ENCODE measurements at regions not wholly inside any gene's neighbourhood (a gene's known extent, or its start where the extent isn't known, plus 50 kb on each side); places are given as distances from the start of the nearest gene placed in this dataset.

- TF ChIP-seq TSHZ2 (CRISPR knock-in tag; IDR thresholded peaks at IDR 0.05), result no peak
- TF ChIP-seq CSRNP3 (CRISPR knock-in tag; IDR thresholded peaks at IDR 0.05), result no peak
- no peak for TF ChIP-seq ARNTL (CRISPR knock-in tag; IDR thresholded peaks at IDR 0.05; ENCODE audit: borderline replicate concordance, low read depth)
- no peak for TF ChIP-seq ESRRG (CRISPR knock-in tag; IDR thresholded peaks at IDR 0.05)
- no peak for TF ChIP-seq OSR1 (CRISPR knock-in tag; IDR thresholded peaks at IDR 0.05)
Measured at GRCh38 chr12:84313323-84313675, 599.3 kb downstream of the SLC6A15 start (continued).

- no peak for TF ChIP-seq ZFP30 (CRISPR knock-in tag; IDR thresholded peaks at IDR 0.05)
- TF ChIP-seq ZNF565 (CRISPR knock-in tag; conservative IDR thresholded peaks at IDR 0.05; ENCODE audit: low read depth), result no peak
- no peak for TF ChIP-seq RARB (CRISPR knock-in tag; IDR thresholded peaks at IDR 0.05)
- no peak for TF ChIP-seq POU6F1 (CRISPR knock-in tag; IDR thresholded peaks at IDR 0.05; ENCODE audit: borderline replicate concordance, low read depth)
- TF ChIP-seq ZNF8 (CRISPR knock-in tag; IDR thresholded peaks at IDR 0.05), result no peak
- no peak for TF ChIP-seq ZC3H10 (CRISPR knock-in tag; IDR thresholded peaks at IDR 0.05)
- TF ChIP-seq ZNF70 (CRISPR knock-in tag; IDR thresholded peaks at IDR 0.05), result no peak
- no peak for TF ChIP-seq ZFP3 (CRISPR knock-in tag; IDR thresholded peaks at IDR 0.05)
- no peak for TF ChIP-seq CREB5 (CRISPR knock-in tag; IDR thresholded peaks at IDR 0.05; ENCODE audit: low read depth)
- no peak for TF ChIP-seq PATZ1 (CRISPR knock-in tag; IDR thresholded peaks at IDR 0.05; ENCODE audit: borderline replicate concordance)
- no peak for TF ChIP-seq ISL1 (CRISPR knock-in tag; IDR thresholded peaks at IDR 0.05)
- no peak for TF ChIP-seq CSRNP3 (CRISPR knock-in tag; IDR thresholded peaks at IDR 0.05)
- TF ChIP-seq ESRRG (CRISPR knock-in tag; IDR thresholded peaks at IDR 0.05), result no peak
- no peak for TF ChIP-seq ARNTL (CRISPR knock-in tag; IDR thresholded peaks at IDR 0.05; ENCODE audit: borderline replicate concordance, low read depth)
- TF ChIP-seq SNAI2 (CRISPR knock-in tag; IDR thresholded peaks at IDR 0.05), result no peak
- TF ChIP-seq TSHZ2 (CRISPR knock-in tag; IDR thresholded peaks at IDR 0.05), result no peak
- TF ChIP-seq TOX (CRISPR knock-in tag; IDR thresholded peaks at IDR 0.05; ENCODE audit: borderline replicate concordance), result no peak
- no peak for TF ChIP-seq BACH2 (CRISPR knock-in tag; IDR thresholded peaks at IDR 0.05; ENCODE audit: borderline replicate concordance)
- no peak for TF ChIP-seq GLIS3 (CRISPR knock-in tag; IDR thresholded peaks at IDR 0.05)
- no peak for TF ChIP-seq PPARA (CRISPR knock-in tag; IDR thresholded peaks at IDR 0.05; ENCODE audit: borderline replicate concordance)
- ATAC-seq, result no peak
Measured at GRCh38 chr12:84308211-84308610, 604.4 kb downstream of the SLC6A15 start.

All from SK-N-SH treated with all-trans-retinoic acid at 6 μM for 48 hours (cell line).